GM10248 (cell line): ENCODE measurements at regions not wholly inside any gene's neighbourhood (a gene's known extent, or its start where the extent isn't known, plus 50 kb on each side); places are given as distances from the start of the nearest gene placed in this dataset.

Experiments used
- CTCF ChIA-PET: fragments of 300-600 bp; sonication (Branson Sonifier 250); formaldehyde crosslinking; extraction: SDS; loops from one replicate; lab custom pipeline; 2021; ENCODE audit warnings: antibody characterized with exemption; lab: Yijun Ruan, JAX
- POLR2A ChIA-PET: fragments of 350-650 bp; sonication (Branson Sonifier 250); formaldehyde crosslinking; extraction: SDS; loops from one replicate; lab custom pipeline; 2020; ENCODE audit warnings: antibody characterized with exemption; lab: Yijun Ruan, JAX
- DNase-seq: peaks from one replicate; pipeline ENCODE4 v3.0.0; 2012; ENCODE audit errors: extremely low spot score
- CTCF ChIP-seq: IDR thresholded peaks from 2 replicates; pipeline ENCODE4 v1.5.1; 2012; ENCODE audit warnings: mild to moderate bottlenecking, low read depth; ENCODE audit errors: extremely low read depth, missing control alignments, control extremely low read depth

- TF ChIP-seq CTCF = no peak
- DNase-seq = no peak
- ChIA-PET CTCF (no interaction called here), POLR2A (no interaction called here)
Observed at GRCh38 chr2:160634436-160634835, 140.8 kb upstream of the RBMS1 start.

- TF ChIP-seq CTCF = no peak
- DNase-seq = no peak
- ChIA-PET POLR2A (no interaction called here), CTCF (no interaction called here)
Observed at GRCh38 chr2:160635488-160635887, 141.9 kb upstream of the RBMS1 start.

- TF ChIP-seq CTCF = no peak
- no peak for DNase-seq
- POLR2A ChIA-PET = no interaction called here
- CTCF ChIA-PET = no interaction called here
Observed at GRCh38 chr2:160639472-160639871, 145.9 kb upstream of the RBMS1 start.

GRCh38 chr2:160646684-160647444 lies 153.3 kb upstream of the RBMS1 start:
- POLR2A ChIA-PET = no interaction called here
- CTCF ChIA-PET = no interaction called here
- DNase-seq = no peak

GRCh38 chr2:160647967-160648685 lies 154.5 kb upstream of the RBMS1 start:
- TF ChIP-seq CTCF = no peak
- ChIA-PET CTCF (interaction anchor here (1.2 kb wide), 1 partner anchor 18 kb away, joined by 3 read pairs; no protein-coding TSS in a partner anchor), POLR2A (no interaction called here)
- no peak for DNase-seq

More at GRCh38 chr2:160646684-160647444, 153.3 kb upstream of the RBMS1 start:
- no peak for TF ChIP-seq CTCF

- TF ChIP-seq CTCF = no peak
Observed at GRCh38 chr2:160649698-160650097, 156.1 kb upstream of the RBMS1 start.

More at GRCh38 chr2:160649698-160650097, 156.1 kb upstream of the RBMS1 start:
- POLR2A ChIA-PET = no interaction called here
- CTCF ChIA-PET = interaction anchor here (1.3 kb wide), 1 partner anchor 100 kb away, joined by 3 read pairs; no protein-coding TSS in a partner anchor
- no peak for DNase-seq
